SK-N-SH (cell line): ENCODE measurements at regions not wholly inside any gene's neighbourhood (a gene's known extent, or its start where the extent isn't known, plus 50 kb on each side); places are given as distances from the start of the nearest gene placed in this dataset.

Experiments used
- CTCF ChIA-PET: fragments of 300-600, 350-600 bp; formaldehyde crosslinking; extraction: SDS; loops from one replicate; lab custom pipeline; 2021; lab: Yijun Ruan, JAX
- POLR2A ChIA-PET: fragments of 350-600 bp; sonication (Branson Sonifier 250); formaldehyde crosslinking; extraction: SDS; loops from one replicate; lab custom pipeline; 2020; ENCODE audit warnings: antibody characterized with exemption, inconsistent platforms; lab: Yijun Ruan, JAX
- DNase-seq: peaks from one replicate; pipeline ENCODE4 v3.0.0; 2012
- H2AFZ ChIP-seq: fragments of 200-600 bp; sonication (generic); 2 replicates; pipeline ENCODE4 v1.8.1; 2016; ENCODE audit warnings: antibody characterized with exemption, mild to moderate bottlenecking, low read depth
- H3F3A ChIP-seq: fragments of 200-600 bp; sonication (generic); replicated peaks from 2 replicates; pipeline ENCODE3; 2016; ENCODE audit warnings: antibody characterized with exemption, mild to moderate bottlenecking; ENCODE audit not compliant: insufficient read depth
- H3K27ac ChIP-seq, 2 experiments: fragments of 200-500 bp in 1 of 2; fragments of 200-600 bp in 1 of 2; sonication (Bioruptor generic) in 1 of 2; sonication (generic), shearing (Covaris generic) in 1 of 2; 2 replicates each; pipeline versions ENCODE4 v1.5.1 to v1.6.1; 2014 to 2016; ENCODE audit warnings: low read depth in 2 of 2, inconsistent platforms in 1 of 2, low read length in 1 of 2, mild to moderate bottlenecking in 1 of 2, mixed read lengths in 1 of 2
- H3K27me3 ChIP-seq: fragments of 200-600 bp; sonication (generic), shearing (Covaris generic); 2 replicates; pipeline ENCODE4 v1.6.1; 2016; ENCODE audit warnings: mixed run types; ENCODE audit not compliant: insufficient read depth
- H3K36me3 ChIP-seq, 2 experiments: fragments of 200-500 bp in 1 of 2; fragments of 200-600 bp in 1 of 2; sonication (Bioruptor generic) in 1 of 2; sonication (generic) in 1 of 2; replicated peaks in 1 of 2; 2 replicates each; pipeline versions ENCODE3 to v1.5.1; 2014 to 2016; ENCODE audit warnings: low read length in 1 of 2, mild to moderate bottlenecking in 1 of 2; ENCODE audit not compliant: insufficient read depth in 2 of 2, control insufficient read depth in 1 of 2
- H3K4me1 ChIP-seq, 2 experiments: fragments of 200-500 bp in 1 of 2; fragments of 200-600 bp in 1 of 2; sonication (Bioruptor generic) in 1 of 2; sonication (generic), shearing (Covaris generic) in 1 of 2; 2 replicates each; pipeline versions ENCODE4 v1.5.1 to v1.6.1; 2014 to 2016; ENCODE audit warnings: low read depth in 1 of 2, low read length in 1 of 2, mixed run types in 1 of 2; ENCODE audit not compliant: insufficient read depth in 2 of 2, control insufficient read depth in 1 of 2
- H3K4me2 ChIP-seq: fragments of 200-600 bp; sonication (generic), shearing (Covaris generic); 2 replicates; pipeline ENCODE4 v1.6.1; 2017; ENCODE audit warnings: mixed run types
- H3K4me3 ChIP-seq, 2 experiments: fragments of 200-500 bp in 1 of 2; fragments of 200-600 bp in 1 of 2; sonication (Bioruptor generic) in 1 of 2; sonication (generic), shearing (Covaris generic) in 1 of 2; 2 replicates each; pipeline versions ENCODE4 v1.5.1 to v1.8.1; 2014 to 2016; ENCODE audit warnings: low read depth in 2 of 2, inconsistent platforms in 1 of 2, low read length in 1 of 2, mild to moderate bottlenecking in 1 of 2, mixed read lengths in 1 of 2, moderate library complexity in 1 of 2
- H3K79me2 ChIP-seq: fragments of 200-600 bp; sonication (generic); 2 replicates; pipeline ENCODE4 v1.8.1; 2017; ENCODE audit warnings: mild to moderate bottlenecking; ENCODE audit not compliant: insufficient read depth
- H3K9ac ChIP-seq: fragments of 200-600 bp; sonication (generic); 2 replicates; pipeline ENCODE4 v1.6.1; 2017; ENCODE audit warnings: mixed run types
- H3K9me2 ChIP-seq: fragments of 200-600 bp; sonication (generic); 2 replicates; pipeline ENCODE4 v1.6.1; 2017; ENCODE audit warnings: mixed run types
- H3K9me3 ChIP-seq: fragments of 200-600 bp; sonication (generic); 2 replicates; pipeline ENCODE4 v1.6.1; 2017; ENCODE audit warnings: mixed run types, mild to moderate bottlenecking, moderate library complexity
- H4K20me1 ChIP-seq: fragments of 200-600 bp; sonication (generic); 2 replicates; pipeline ENCODE4 v1.6.1; 2017; ENCODE audit warnings: mild to moderate bottlenecking, mixed run types; ENCODE audit not compliant: insufficient read depth
- CHD2 ChIP-seq: fragments of 150-350 bp; IDR thresholded peaks from 2 replicates; pipeline ENCODE4 v1.6.1; 2018; ENCODE audit warnings: low read length; ENCODE audit not compliant: partially characterized antibody
- CTCF ChIP-seq: fragments of 200-600 bp; sonication (generic); IDR thresholded peaks from 2 replicates; pipeline ENCODE4 v1.6.1; 2017; ENCODE audit warnings: antibody characterized with exemption, mild to moderate bottlenecking, moderate library complexity
- ELF1 ChIP-seq: IDR thresholded peaks from 2 replicates; pipeline ENCODE4 v1.4.0; 2012
- EP300 ChIP-seq, 2 experiments: IDR thresholded peaks; 2 replicates each; pipeline versions ENCODE4 v1.4.0 to v1.6.1; 2012; ENCODE audit warnings: borderline replicate concordance in 1 of 2, low read depth in 1 of 2, low read length in 1 of 2
- FOSL2 ChIP-seq: IDR thresholded peaks from 2 replicates; pipeline ENCODE4 v1.4.0; 2012; ENCODE audit warnings: low read depth, mild to moderate bottlenecking, moderate library complexity, borderline replicate concordance
- FOXJ3 ChIP-seq: sonication (generic); formaldehyde crosslinking; IDR thresholded peaks from 2 replicates; pipeline ENCODE4 v1.5.1; 2020; ENCODE audit warnings: mild to moderate bottlenecking, missing genetic modification reagents
- FOXM1 ChIP-seq: IDR thresholded peaks from 2 replicates; pipeline ENCODE4 v1.4.0; 2012; ENCODE audit warnings: low read depth, mild to moderate bottlenecking
- GATA2 ChIP-seq: sonication (generic); formaldehyde crosslinking; IDR thresholded peaks from 2 replicates; pipeline ENCODE4 v1.5.0; 2020; ENCODE audit warnings: mild to moderate bottlenecking, missing genetic modification reagents
- JUND ChIP-seq: IDR thresholded peaks from 2 replicates; pipeline ENCODE4 v1.4.0; 2012
- NFIC ChIP-seq: IDR thresholded peaks from 2 replicates; pipeline ENCODE4 v1.4.0; 2012; ENCODE audit warnings: borderline replicate concordance
- PBX3 ChIP-seq: IDR thresholded peaks from 2 replicates; pipeline ENCODE4; 2012
- RCOR1 ChIP-seq: fragments of 150-350 bp; IDR thresholded peaks from 2 replicates; pipeline ENCODE4 v1.6.1; 2017; ENCODE audit warnings: antibody characterized with exemption, low read length
- REST ChIP-seq: IDR thresholded peaks from 2 replicates; pipeline ENCODE4 v1.6.1; 2012; ENCODE audit warnings: mild to moderate bottlenecking, low read depth, low read length, moderate library complexity
- RFX5 ChIP-seq: IDR thresholded peaks from 2 replicates; pipeline ENCODE4 v1.6.1; 2012; ENCODE audit warnings: mild to moderate bottlenecking, improper control_type of control experiment, low read length
- RXRA ChIP-seq: IDR thresholded peaks from 2 replicates; pipeline ENCODE4 v1.4.0; 2012; ENCODE audit warnings: low read depth, mild to moderate bottlenecking, borderline replicate concordance
- SIN3A ChIP-seq: IDR thresholded peaks from 2 replicates; pipeline ENCODE4 v1.6.1; 2012; ENCODE audit warnings: low read depth, mild to moderate bottlenecking, low read length, moderate library complexity, borderline replicate concordance
- TAF1 ChIP-seq: IDR thresholded peaks from 2 replicates; pipeline ENCODE4 v1.6.1; 2012; ENCODE audit warnings: low read depth, mild to moderate bottlenecking, low read length, moderate library complexity, borderline replicate concordance
- TCF12 ChIP-seq: IDR thresholded peaks from 2 replicates; pipeline ENCODE4 v1.4.0; 2012
- TEAD4 ChIP-seq: IDR thresholded peaks from 2 replicates; pipeline ENCODE4 v1.4.0; 2012; ENCODE audit warnings: mild to moderate bottlenecking, borderline replicate concordance; ENCODE audit not compliant: insufficient read depth
- YY1 ChIP-seq: IDR thresholded peaks from 2 replicates; pipeline ENCODE4 v1.4.0; 2012; ENCODE audit warnings: low read depth, mild to moderate bottlenecking
- ZBTB33 ChIP-seq: IDR thresholded peaks from 2 replicates; pipeline ENCODE4 v1.4.0; 2012; ENCODE audit warnings: low read depth, borderline replicate concordance
- WGBS: methylation state at CpG from one replicate; pipeline ENCODE4 v1.1.6; 2017; ENCODE audit warnings: low lambda C conversion rate; 5-methylcytosine and 5-hydroxymethylcytosine counted together

- no peak overlapping the region for H3K27ac ChIP-seq
- H3K4me2 ChIP-seq, result no peak overlapping the region
- H3K9me3 ChIP-seq, result no peaks in the 10 kb centered on the region
- no peak overlapping the region for H3K4me3 ChIP-seq
- H3K27me3 ChIP-seq, result no peaks in the 10 kb centered on the region
- H3K79me2 ChIP-seq, result no peaks in the 10 kb centered on the region
- ChIA-PET POLR2A (no interaction called here), CTCF (interaction anchor here (1.4 kb wide), 1 partner anchor 11 kb away, joined by 6 read pairs; no protein-coding TSS in a partner anchor)
- H4K20me1 ChIP-seq, result no peaks in the 10 kb centered on the region
- DNase-seq, result no peak
- no peak for TF ChIP-seq CTCF
- no peak for TF ChIP-seq EP300 (IDR thresholded peaks at IDR 0.05; ENCODE audit: borderline replicate concordance in 1 of 2, low read depth in 1 of 2, low read length in 1 of 2)
- no peak for TF ChIP-seq RFX5
- TF ChIP-seq TAF1, result no peak
- no peak for TF ChIP-seq CHD2
- no peak for TF ChIP-seq NFIC
- TF ChIP-seq YY1, result no peak
- H2AFZ ChIP-seq, result no peak overlapping the region
- H3K4me1 ChIP-seq, result peaks cover 0 to 8% of the 10 kb centered on the region in 2 experiments; a peak in 2 of 4 replicates
- H3K9ac ChIP-seq, result no peak overlapping the region
- WGBS, result 45% methylated on average over 6 of the region's 6 CpGs
- H3K9me2 ChIP-seq, result no peaks in the 10 kb centered on the region
- H3K36me3 ChIP-seq, result no peaks in the 10 kb centered on the region
- H3F3A ChIP-seq, result no peaks in the 10 kb centered on the region
These were observed 372.1 kb upstream of the SGCD start for GRCh38 chr5:155954701-155955445.

- H3K27ac ChIP-seq, result no peak overlapping the region
- no peaks in the 10 kb centered on the region for H4K20me1 ChIP-seq
- H3K79me2 ChIP-seq, result no peaks in the 10 kb centered on the region
- H3K4me1 ChIP-seq, result peaks cover 0 to 4% of the 10 kb centered on the region in 2 experiments; a peak in 2 of 4 replicates
- no peak overlapping the region for H3K4me2 ChIP-seq
- CTCF ChIA-PET, result no interaction called here
- no peak overlapping the region for H3K4me3 ChIP-seq
- WGBS, result 36% methylated on average over 3 of the region's 3 CpGs
- H3K9me3 ChIP-seq, result no peaks in the 10 kb centered on the region
- POLR2A ChIA-PET, result no interaction called here
- no peak overlapping the region for H3K9ac ChIP-seq
- no peaks in the 10 kb centered on the region for H3F3A ChIP-seq
- no peaks in the 10 kb centered on the region for H3K27me3 ChIP-seq
- no peaks in the 10 kb centered on the region for H3K9me2 ChIP-seq
- DNase-seq, result no peak
- H2AFZ ChIP-seq, result no peak overlapping the region
- no peaks in the 10 kb centered on the region for H3K36me3 ChIP-seq
- TF ChIP-seq FOXJ3 (CRISPR knock-in tag) (no peak), FOSL2 (no peak), FOXM1 (no peak), JUND (no peak), RXRA (no peak), NFIC (no peak), REST (no peak), RCOR1 (no peak), YY1 (no peak), PBX3 (no peak), ZBTB33 (no peak), TEAD4 (no peak), GATA2 (no peak), SIN3A (no peak), ELF1 (no peak), TCF12 (no peak)
These were observed 369.1 kb upstream of the SGCD start for GRCh38 chr5:155957884-155958283.
